Rectal smooth muscle tissue (tissue), 1 donor: ENCODE measurements at regions not wholly inside any gene's neighbourhood (a gene's known extent, or its start where the extent isn't known, plus 50 kb on each side); places are given as distances from the start of the nearest gene placed in this dataset.

Experiments used
- H3K27ac ChIP-seq: one replicate; pipeline ENCODE4 v1.7.0; 2013; ENCODE audit warnings: low read depth, low read length, inconsistent platforms
- H3K27me3 ChIP-seq: one replicate; pipeline ENCODE4 v1.7.0; 2013; ENCODE audit warnings: low read length; ENCODE audit not compliant: control insufficient read depth, insufficient read depth
- H3K36me3 ChIP-seq: one replicate; pipeline ENCODE4 v1.7.0; 2013; ENCODE audit warnings: low read length; ENCODE audit not compliant: control insufficient read depth, insufficient read depth
- H3K4me1 ChIP-seq: one replicate; pipeline ENCODE4 v1.7.0; 2013; ENCODE audit warnings: low read length; ENCODE audit not compliant: control insufficient read depth, insufficient read depth
- H3K4me3 ChIP-seq: one replicate; pipeline ENCODE4 v1.7.0; 2013; ENCODE audit warnings: low read length
- H3K9ac ChIP-seq: one replicate; pipeline ENCODE4 v1.7.0; 2013; ENCODE audit warnings: low read length

GRCh38 chr9:135246248-135247205 is 159.1 kb downstream of the OLFM1 start:
- Histone ChIP-seq H3K4me1 (no peaks in the 10 kb centered on the region), H3K36me3 (no peaks in the 10 kb centered on the region), H3K4me3 (no peak overlapping the region), H3K27ac (no peak overlapping the region), H3K27me3 (no peaks in the 10 kb centered on the region), H3K9ac (no peak overlapping the region)

GRCh38 chr9:135247227-135247930 is 159.9 kb downstream of the OLFM1 start:
- Histone ChIP-seq H3K27ac (no peak overlapping the region), H3K4me1 (no peaks in the 10 kb centered on the region), H3K27me3 (no peaks in the 10 kb centered on the region), H3K4me3 (no peak overlapping the region), H3K36me3 (no peaks in the 10 kb centered on the region), H3K9ac (no peak overlapping the region)

GRCh38 chr9:135248111-135248510 is 160.6 kb downstream of the OLFM1 start:
- H3K9ac ChIP-seq = no peak overlapping the region
- no peaks in the 10 kb centered on the region for H3K27me3 ChIP-seq
- H3K4me3 ChIP-seq = no peak overlapping the region
- H3K4me1 ChIP-seq = no peaks in the 10 kb centered on the region
- no peaks in the 10 kb centered on the region for H3K36me3 ChIP-seq
- H3K27ac ChIP-seq = no peak overlapping the region

GRCh38 chr9:135248721-135249120 is 161.3 kb downstream of the OLFM1 start:
- Histone ChIP-seq H3K27me3 (no peaks in the 10 kb centered on the region), H3K27ac (no peak overlapping the region), H3K36me3 (no peaks in the 10 kb centered on the region), H3K4me1 (no peaks in the 10 kb centered on the region), H3K9ac (no peak overlapping the region), H3K4me3 (no peak overlapping the region)

GRCh38 chr9:135249191-135249590 is 161.7 kb downstream of the OLFM1 start:
- Histone ChIP-seq H3K27ac (no peak overlapping the region), H3K4me1 (no peaks in the 10 kb centered on the region), H3K4me3 (no peak overlapping the region), H3K27me3 (no peaks in the 10 kb centered on the region), H3K36me3 (no peaks in the 10 kb centered on the region), H3K9ac (no peak overlapping the region)

- Histone ChIP-seq H3K27ac (no peak overlapping the region), H3K36me3 (no peaks in the 10 kb centered on the region), H3K4me3 (no peak overlapping the region), H3K9ac (no peak overlapping the region), H3K27me3 (no peaks in the 10 kb centered on the region), H3K4me1 (no peaks in the 10 kb centered on the region)
Measured at GRCh38 chr9:135249711-135250110, 162.2 kb downstream of the OLFM1 start.

GRCh38 chr9:135251331-135251761 is 163.9 kb downstream of the OLFM1 start:
- H3K27ac ChIP-seq = no peak overlapping the region

GRCh38 chr9:135251996-135252760 is 164.7 kb downstream of the OLFM1 start:
- H3K27me3 ChIP-seq = no peaks in the 10 kb centered on the region
- no peaks in the 10 kb centered on the region for H3K36me3 ChIP-seq
- H3K4me1 ChIP-seq = no peaks in the 10 kb centered on the region
- no peak overlapping the region for H3K4me3 ChIP-seq
- no peak overlapping the region for H3K27ac ChIP-seq
- H3K9ac ChIP-seq = no peak overlapping the region

More at GRCh38 chr9:135251331-135251761, 163.9 kb downstream of the OLFM1 start:
- H3K9ac ChIP-seq = no peak overlapping the region
- H3K4me1 ChIP-seq = no peaks in the 10 kb centered on the region
- no peaks in the 10 kb centered on the region for H3K36me3 ChIP-seq
- H3K27me3 ChIP-seq = no peaks in the 10 kb centered on the region
- no peak overlapping the region for H3K4me3 ChIP-seq

GRCh38 chr9:135252980-135253304 is 165.5 kb downstream of the OLFM1 start:
- no peaks in the 10 kb centered on the region for H3K27me3 ChIP-seq
- H3K9ac ChIP-seq = no peak overlapping the region
- no peaks in the 10 kb centered on the region for H3K36me3 ChIP-seq
- no peak overlapping the region for H3K27ac ChIP-seq
- no peaks in the 10 kb centered on the region for H3K4me1 ChIP-seq
- H3K4me3 ChIP-seq = no peak overlapping the region

GRCh38 chr9:135253305-135254004 is 166.0 kb downstream of the OLFM1 start:
- Histone ChIP-seq H3K4me1 (no peaks in the 10 kb centered on the region), H3K27ac (no peak overlapping the region), H3K4me3 (no peak overlapping the region), H3K27me3 (no peaks in the 10 kb centered on the region), H3K9ac (no peak overlapping the region), H3K36me3 (no peaks in the 10 kb centered on the region)

GRCh38 chr9:135254176-135255032 is 166.9 kb downstream of the OLFM1 start:
- Histone ChIP-seq H3K27me3 (no peaks in the 10 kb centered on the region), H3K4me3 (no peak overlapping the region), H3K36me3 (no peaks in the 10 kb centered on the region), H3K27ac (no peak overlapping the region), H3K4me1 (no peaks in the 10 kb centered on the region), H3K9ac (no peak overlapping the region)
